ENCODE measurements at regions not wholly inside any gene's neighbourhood (a gene's known extent, or its start where the extent isn't known, plus 50 kb on each side); places are given as distances from the start of the nearest gene placed in this dataset.
"Not testable (repeated sequence)": the region's sequence is repeated elsewhere in the genome, so short reads cannot be mapped to it uniquely, and the experiment has no call there.

DNA sequence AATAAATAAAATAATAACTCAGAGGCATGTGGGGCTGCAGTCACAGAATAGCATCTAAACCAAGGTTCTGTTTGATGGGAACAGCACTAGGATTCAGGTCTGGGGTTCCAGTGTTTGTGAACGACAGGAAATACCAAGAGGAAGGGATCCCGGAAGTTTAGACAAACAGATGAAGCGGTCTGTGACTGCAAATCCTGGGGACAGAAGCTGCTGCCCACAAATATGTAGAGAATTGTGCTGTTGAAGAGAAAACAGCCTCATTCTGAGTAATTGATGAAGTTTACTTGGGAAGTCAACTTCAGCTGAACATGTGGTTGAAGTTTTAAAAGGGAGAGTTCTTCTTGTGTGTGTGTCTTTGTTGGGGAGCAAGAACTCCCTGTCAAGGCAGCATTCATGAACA is 98.4 kb upstream of the TBX5 start:
- DNase-seq (ENCODE audit: low read depth, low spot score), result no peak

- no peak for DNase-seq (ENCODE audit: low read depth, low spot score)
Observed at GRCh38 chr12:114501474-114501807, 95.5 kb upstream of the TBX5 start.

GRCh38 chr12:114500775-114501473 is 95.0 kb upstream of the TBX5 start:
- DNase-seq (ENCODE audit: low read depth, low spot score), result peak; percentile 43

DNA sequence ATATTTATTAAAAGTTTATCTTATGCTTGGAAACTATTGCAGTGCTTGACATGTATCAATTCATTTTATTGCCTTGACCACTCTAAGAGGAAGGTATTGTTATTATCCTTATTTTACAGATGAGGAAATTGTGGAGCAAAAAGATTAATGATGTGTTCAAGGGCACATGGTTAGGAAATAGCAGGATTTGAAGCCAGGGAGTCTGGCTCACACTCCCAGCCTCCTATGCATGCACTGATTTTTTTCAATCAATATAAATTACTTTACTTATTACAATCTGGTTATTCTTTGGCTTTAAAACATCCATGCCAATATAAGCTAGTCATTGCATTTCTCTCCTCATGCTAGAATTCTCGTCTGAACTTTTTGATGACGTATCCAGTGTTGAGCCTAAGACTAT is 94.2 kb upstream of the TBX5 start:
- no peak for DNase-seq (ENCODE audit: low read depth, low spot score)

DNA sequence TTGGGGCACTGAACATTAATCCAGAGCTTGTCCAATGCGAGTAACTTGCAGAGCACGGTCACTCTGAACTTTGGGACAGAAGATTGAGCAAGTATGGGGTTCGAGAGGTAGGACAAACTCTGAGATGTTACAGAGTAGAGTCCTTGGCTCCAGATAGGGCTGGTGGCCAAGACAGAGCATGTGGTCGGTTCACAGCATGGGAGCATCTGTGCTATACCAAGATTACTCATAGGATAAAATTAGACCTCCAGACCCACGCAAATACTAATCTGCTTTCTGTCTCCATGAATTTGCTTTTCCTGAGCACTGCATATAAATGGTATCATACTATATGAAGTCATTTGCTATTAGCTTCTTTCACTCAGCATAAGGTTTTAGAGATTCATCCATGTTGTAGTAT is 93.4 kb upstream of the TBX5 start:
- DNase-seq (ENCODE audit: low read depth, low spot score), result no peak

- no peak for DNase-seq (ENCODE audit: low read depth, low spot score)
Observed at GRCh38 chr12:114491916-114492315, 86.0 kb upstream of the TBX5 start.

- DNase-seq (ENCODE audit: low read depth, low spot score), result not testable (repeated sequence)
Observed at GRCh38 chr12:114484822-114485459, 79.0 kb upstream of the TBX5 start.

GRCh38 chr12:114483996-114484395 is 78.1 kb upstream of the TBX5 start:
- no peak for DNase-seq (ENCODE audit: low read depth, low spot score)

DNA sequence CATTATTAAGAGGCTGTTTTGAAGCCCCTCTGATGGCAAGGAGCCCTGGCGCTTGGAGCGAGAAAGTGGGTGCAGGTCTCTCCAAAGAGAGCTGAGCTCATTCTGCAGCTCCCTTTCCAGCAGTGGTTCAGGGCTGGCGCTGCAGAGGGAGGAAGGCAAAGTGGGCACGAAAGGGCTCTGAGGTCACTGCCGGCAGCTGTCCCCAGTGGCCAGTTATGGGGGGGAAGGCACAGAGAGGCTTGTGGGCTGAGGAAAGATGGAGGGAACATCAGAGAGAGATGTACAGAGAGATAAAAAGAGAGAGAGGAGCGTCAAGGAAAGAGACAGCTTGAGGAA is 75.2 kb upstream of the TBX5 start:
- peak; percentile 6 for DNase-seq (ENCODE audit: low read depth, low spot score)

GRCh38 chr12:114480337-114481199 is 74.6 kb upstream of the TBX5 start:
- peak; percentile 23 for DNase-seq (ENCODE audit: low read depth, low spot score)

GRCh38 chr12:114479831-114480230 is 73.9 kb upstream of the TBX5 start:
- DNase-seq (ENCODE audit: low read depth, low spot score), result peak; percentile 39

DNA sequence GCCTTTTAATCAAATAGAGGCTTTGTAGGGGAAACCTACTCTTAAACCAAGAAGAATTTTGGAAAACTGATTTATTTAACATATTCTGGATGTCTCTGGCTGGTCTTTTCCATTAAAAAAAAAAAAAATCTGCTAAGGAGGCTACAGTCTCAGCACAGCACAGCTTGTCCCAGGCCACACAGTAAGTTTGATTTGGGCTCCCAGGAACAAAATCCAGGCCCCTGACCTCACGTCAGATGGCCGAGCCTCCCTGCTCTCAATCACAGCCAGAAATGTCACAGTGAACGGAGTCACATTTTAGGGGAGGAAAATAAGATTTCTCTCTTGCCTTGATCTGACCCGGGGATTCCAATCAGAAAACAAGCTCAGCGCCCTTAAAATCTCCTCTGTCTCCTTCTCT is 72.9 kb upstream of the TBX5 start:
- DNase-seq (ENCODE audit: low read depth, low spot score), result no peak

DNA sequence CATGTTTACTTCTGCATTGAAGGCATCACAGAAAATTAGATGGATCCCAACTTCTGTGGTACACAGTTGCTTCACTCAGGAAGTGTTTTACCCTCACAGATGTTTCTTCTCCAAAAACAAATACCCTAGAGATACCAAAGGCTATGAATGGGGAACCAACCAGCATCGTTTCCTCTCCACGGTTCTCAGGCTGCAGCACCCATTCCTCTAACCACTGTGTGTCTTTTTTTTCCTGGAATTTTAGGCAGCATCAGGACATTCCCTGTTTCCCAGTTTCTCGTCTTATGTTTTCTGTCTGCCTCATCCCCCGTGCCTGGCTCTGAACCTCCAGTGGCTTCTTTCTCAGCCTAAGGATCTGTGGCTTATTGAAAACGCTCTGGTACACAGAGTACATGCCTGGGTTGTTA is 72.0 kb upstream of the TBX5 start:
- no peak for DNase-seq (ENCODE audit: low read depth, low spot score)

GRCh38 chr12:114476159-114476558 is 70.2 kb upstream of the TBX5 start:
- DNase-seq (ENCODE audit: low read depth, low spot score), result peak; percentile 13

GRCh38 chr12:114473717-114474116 is 67.8 kb upstream of the TBX5 start:
- DNase-seq (ENCODE audit: low read depth, low spot score), result no peak

GRCh38 chr12:114473018-114473417 is 67.1 kb upstream of the TBX5 start:
- no peak for DNase-seq (ENCODE audit: low read depth, low spot score)

DNA sequence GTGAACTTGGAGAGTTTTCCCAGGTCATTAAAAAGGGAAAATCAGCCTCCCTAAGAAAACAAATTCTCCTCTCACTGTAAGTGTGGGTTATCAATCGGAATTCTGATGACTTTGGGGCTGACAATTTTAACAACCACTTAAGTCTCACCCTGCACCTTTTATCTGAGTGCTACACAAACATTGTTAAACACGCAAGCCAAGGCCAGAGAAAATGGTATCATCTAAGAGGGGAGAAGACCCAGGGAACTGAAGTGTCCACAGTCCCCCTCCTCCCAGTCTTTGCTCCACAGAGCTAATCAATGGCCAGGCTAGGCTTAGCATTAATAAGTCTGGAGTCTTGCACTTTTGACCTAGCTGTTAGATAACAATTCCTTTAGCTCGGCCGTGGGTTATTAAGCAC is 51.7 kb upstream of the TBX5 start:
- no peak for DNase-seq (ENCODE audit: low read depth, low spot score)
